Esophagus squamous epithelium (tissue), 5 donors: ENCODE measurements at regions not wholly inside any gene's neighbourhood (a gene's known extent, or its start where the extent isn't known, plus 50 kb on each side); places are given as distances from the start of the nearest gene placed in this dataset.

Source experiments
- DNase-seq: peaks from one replicate; lab custom pipeline; 2025; lab: John Stamatoyannopoulos, UW
- H3K27ac ChIP-seq, 4 donors: fragments of 200-600 bp; sonication (generic); one replicate each; pipeline ENCODE4 v1.5.1; 2016 to 2019; ENCODE audit warnings: mild to moderate bottlenecking in 1 of 4
- H3K27me3 ChIP-seq, 4 donors: fragments of 200-600 bp; sonication (generic); 1 replicate in 3 of 4; 2 replicates in 1 of 4; pipeline versions ENCODE4 v1.5.1 to v1.6.0; 2017 to 2021; ENCODE audit warnings: antibody characterized with exemption in 1 of 4
- H3K36me3 ChIP-seq, 3 donors: fragments of 200-600 bp; sonication (generic); one replicate each; pipeline ENCODE4 v1.5.1; 2016 to 2019
- H3K4me1 ChIP-seq, 3 donors: fragments of 200-600 bp; sonication (generic); one replicate each; pipeline ENCODE4 v1.5.1; 2017 to 2019
- H3K4me3 ChIP-seq, 4 donors: fragments of 200-600 bp; sonication (generic); 1 replicate in 3 of 4; 2 replicates in 1 of 4; pipeline ENCODE4 v1.5.1; 2016 to 2019; ENCODE audit warnings: mild to moderate bottlenecking in 2 of 4, moderate library complexity in 1 of 4
- H3K9me3 ChIP-seq, 3 donors: fragments of 200-600 bp; sonication (generic); one replicate each; pipeline ENCODE4 v1.5.1; 2016 to 2019
- CTCF ChIP-seq, 6 experiments: fragments of 450-650 bp in 4 of 6; fragments of 200-600 bp in 2 of 6; sonication (generic) in 2 of 6; IDR thresholded peaks; one replicate each; pipeline ENCODE4 v1.5.1; 2016 to 2019; ENCODE audit warnings: antibody characterized with exemption in 6 of 6, mild to moderate bottlenecking in 4 of 6, moderate library complexity in 4 of 6
- POLR2A ChIP-seq, 4 donors: fragments of 450-650 bp; IDR thresholded peaks; one replicate each; pipeline ENCODE4 v1.6.1; 2017; ENCODE audit warnings: antibody characterized with exemption in 4 of 4, mild to moderate bottlenecking in 4 of 4, moderate library complexity in 3 of 4
- WGBS, 2 donors: methylation state at CpG; one replicate each; pipeline ENCODE4 v1.1.5; 2018; 5-methylcytosine and 5-hydroxymethylcytosine counted together
- intact Hi-C: fragments of 100-400 bp; cut with DNase I; formaldehyde crosslinking; loops from one replicate; pipeline ENCODE4 v1.15.0; 2022
- donor health status: DM: yes; HTN: yes; CAD: no.

GRCh38 chr4:115711575-115711974, 598.2 kb upstream of the NDST4 start:
- Histone ChIP-seq H3K9me3 (no peaks in the 10 kb centered on the region), H3K36me3 (no peaks in the 10 kb centered on the region), H3K4me3 (no peak overlapping the region), H3K27ac (no peak overlapping the region), H3K27me3 (no peaks in the 10 kb centered on the region), H3K4me1 (no peaks in the 10 kb centered on the region)
- WGBS, 2 donors = 25 to 52% methylated on average over 2 of the region's 2 CpGs
- TF ChIP-seq CTCF (IDR thresholded peaks at IDR 0.05) = no peak
- TF ChIP-seq POLR2A (IDR thresholded peaks at IDR 0.05) = no peak
- intact Hi-C loops = no loop called here
- DNase-seq = no peak

DNA sequence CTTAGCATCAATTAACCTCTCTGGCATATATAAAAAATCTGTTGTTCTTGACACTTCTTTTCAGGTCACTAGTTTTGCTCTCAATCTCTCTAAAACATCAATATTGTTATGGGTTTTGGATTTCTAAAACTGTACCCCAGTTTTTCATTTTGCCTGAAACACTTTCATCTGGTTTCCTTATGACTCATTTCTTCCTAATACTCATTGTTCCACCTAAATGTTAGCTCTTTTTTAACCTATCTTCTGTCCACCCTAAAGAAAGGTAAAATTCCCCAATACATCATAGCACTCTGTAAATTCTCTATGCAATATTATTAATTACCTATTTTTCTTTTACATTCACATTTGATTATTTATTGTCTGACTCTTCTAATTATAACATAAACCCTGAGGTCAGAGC, 575.5 kb upstream of the NDST4 start:
- Histone ChIP-seq H3K36me3 (no peaks in the 10 kb centered on the region), H3K4me3 (no peak overlapping the region), H3K27ac (no peak overlapping the region), H3K27me3 (no peaks in the 10 kb centered on the region), H3K4me1 (no peaks in the 10 kb centered on the region), H3K9me3 (no peaks in the 10 kb centered on the region)
- TF ChIP-seq CTCF (IDR thresholded peaks at IDR 0.05) = no peak
- no peak for TF ChIP-seq POLR2A (IDR thresholded peaks at IDR 0.05)
- intact Hi-C loops = no loop called here
- no peak for DNase-seq

DNA sequence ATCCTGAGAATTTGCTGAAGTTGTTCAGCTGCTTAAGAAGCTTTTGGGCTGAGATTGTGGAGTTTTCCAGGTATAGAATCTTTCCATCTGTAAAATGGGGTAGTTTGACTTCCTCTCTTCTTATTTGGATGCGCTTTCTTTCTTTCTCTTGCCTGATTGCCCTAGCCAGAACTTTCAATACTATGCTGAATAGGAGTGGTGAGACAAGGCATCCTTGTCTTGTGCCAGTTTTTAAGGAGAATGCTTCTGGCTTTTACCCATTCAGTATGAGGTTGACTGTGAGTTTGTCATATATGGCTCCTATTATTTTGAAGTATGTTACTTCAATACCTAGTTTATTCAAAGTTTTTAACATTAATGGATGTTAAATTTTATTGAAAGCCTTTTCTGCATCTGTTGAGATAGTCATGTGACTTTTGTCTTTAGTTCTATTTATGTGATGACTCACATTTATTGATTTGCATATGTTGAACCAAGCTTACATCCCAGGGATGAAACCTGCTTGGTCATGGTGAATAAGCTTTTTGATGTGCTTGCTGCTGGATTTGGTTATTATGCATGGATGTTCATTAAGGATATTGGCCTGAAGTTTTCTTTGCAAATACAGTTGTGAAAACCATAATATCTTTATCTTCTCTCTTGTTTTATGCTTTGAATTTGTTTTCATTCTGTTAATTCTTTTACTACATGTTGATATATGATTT, 573.8 kb upstream of the NDST4 start:
- no peak overlapping the region for H3K4me3 ChIP-seq
- H3K27ac ChIP-seq = no peak overlapping the region
- TF ChIP-seq CTCF (IDR thresholded peaks at IDR 0.05) = no peak
- TF ChIP-seq POLR2A (IDR thresholded peaks at IDR 0.05) = no peak
- no peaks in the 10 kb centered on the region for H3K9me3 ChIP-seq
- H3K27me3 ChIP-seq = no peaks in the 10 kb centered on the region
- H3K36me3 ChIP-seq = no peaks in the 10 kb centered on the region
- WGBS, 2 donors = 73 to 80% methylated on average over 1 of the region's 1 CpG
- no peak for DNase-seq
- intact Hi-C loops = no loop called here
- no peaks in the 10 kb centered on the region for H3K4me1 ChIP-seq

GRCh38 chr4:115678425-115678941, 565.1 kb upstream of the NDST4 start:
- 100% methylated on average over 1 of the region's 47 CpGs; no CpG with 5 or more reads in 1 of the 2 donors for WGBS, 2 donors
- DNase-seq = no peak
- no peak for TF ChIP-seq POLR2A (IDR thresholded peaks at IDR 0.05)
- no peak for TF ChIP-seq CTCF (IDR thresholded peaks at IDR 0.05)

GRCh38 chr4:115675719-115676118, 562.3 kb upstream of the NDST4 start:
- Histone ChIP-seq H3K4me3 (no peak overlapping the region), H3K9me3 (peaks cover 0 to 6% (median 0%) of the 10 kb centered on the region in 3 donors)
- intact Hi-C loops = no loop called here

More at GRCh38 chr4:115678425-115678941, 565.1 kb upstream of the NDST4 start:
- no peaks in the 10 kb centered on the region for H3K36me3 ChIP-seq
- intact Hi-C loops = no loop called here
- no peaks in the 10 kb centered on the region for H3K4me1 ChIP-seq
- H3K27me3 ChIP-seq = no peaks in the 10 kb centered on the region
- no peak overlapping the region for H3K4me3 ChIP-seq
- H3K27ac ChIP-seq = no peak overlapping the region
- H3K9me3 ChIP-seq = peaks cover 0 to 6% (median 0%) of the 10 kb centered on the region in 3 donors

More at GRCh38 chr4:115675719-115676118, 562.3 kb upstream of the NDST4 start:
- H3K27me3 ChIP-seq = no peaks in the 10 kb centered on the region
- H3K4me1 ChIP-seq = no peaks in the 10 kb centered on the region
- TF ChIP-seq POLR2A (IDR thresholded peaks at IDR 0.05) = no peak
- no peak for TF ChIP-seq CTCF (IDR thresholded peaks at IDR 0.05)
- 15 to 35% methylated on average over 1 of the region's 1 CpG for WGBS, 2 donors
- H3K27ac ChIP-seq = no peak overlapping the region
- H3K36me3 ChIP-seq = no peaks in the 10 kb centered on the region
- DNase-seq = no peak
